Fibroblast of the aortic adventitia (primary cell): ENCODE measurements at regions not wholly inside any gene's neighbourhood (a gene's known extent, or its start where the extent isn't known, plus 50 kb on each side); places are given as distances from the start of the nearest gene placed in this dataset.
A peak's percentile ranks its signal among the peaks of the same experiment; 100 is the strongest.

ENCODE experiments used
- DNase-seq: peaks from one replicate; pipeline ENCODE4 v3.0.0-alpha.2; 2010; ENCODE audit warnings: low read depth
- H3K4me3 ChIP-seq: 2 replicates; pipeline ENCODE4 v1.5.1; 2011; ENCODE audit warnings: low read depth, mild to moderate bottlenecking, control low read depth, low read length, moderate library complexity
- TF ChIP-seq, protein P1 (sequence below): IDR thresholded peaks from 2 replicates; pipeline ENCODE4 v1.5.1; 2011; ENCODE audit warnings: mild to moderate bottlenecking, low read length, control low read depth, inconsistent platforms; ENCODE audit not compliant: insufficient read depth

DNA sequence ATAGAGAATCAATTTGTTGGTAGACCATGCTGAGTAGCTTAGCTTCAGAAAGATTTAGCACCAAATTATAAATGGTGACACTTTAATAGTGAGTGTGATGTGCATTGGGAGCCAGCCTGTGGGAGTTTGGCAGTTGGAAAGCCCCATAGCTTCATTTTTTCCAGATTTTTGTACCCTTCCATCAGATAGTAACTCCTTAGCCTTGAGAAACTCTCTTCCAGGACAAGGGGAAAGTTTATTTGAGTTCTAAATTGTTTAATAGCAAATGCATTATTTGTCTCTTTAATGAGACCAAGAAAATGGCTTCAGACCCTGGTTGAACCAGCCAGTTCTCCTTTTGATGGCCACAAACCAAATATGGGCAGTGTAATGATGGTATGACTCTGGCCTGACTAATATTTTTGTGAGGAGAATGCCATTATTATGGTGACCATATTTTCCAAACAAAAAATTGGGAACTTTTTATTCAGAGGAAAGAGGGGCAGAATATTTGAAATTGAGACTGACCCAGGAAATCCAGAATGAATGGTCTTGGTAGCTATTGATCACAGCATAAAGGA, 49.8 kb downstream of the PLCE1 start:
- no peak for DNase-seq
- H3K4me3 ChIP-seq, result no peak overlapping the region
- TF ChIP-seq, protein P1, sequence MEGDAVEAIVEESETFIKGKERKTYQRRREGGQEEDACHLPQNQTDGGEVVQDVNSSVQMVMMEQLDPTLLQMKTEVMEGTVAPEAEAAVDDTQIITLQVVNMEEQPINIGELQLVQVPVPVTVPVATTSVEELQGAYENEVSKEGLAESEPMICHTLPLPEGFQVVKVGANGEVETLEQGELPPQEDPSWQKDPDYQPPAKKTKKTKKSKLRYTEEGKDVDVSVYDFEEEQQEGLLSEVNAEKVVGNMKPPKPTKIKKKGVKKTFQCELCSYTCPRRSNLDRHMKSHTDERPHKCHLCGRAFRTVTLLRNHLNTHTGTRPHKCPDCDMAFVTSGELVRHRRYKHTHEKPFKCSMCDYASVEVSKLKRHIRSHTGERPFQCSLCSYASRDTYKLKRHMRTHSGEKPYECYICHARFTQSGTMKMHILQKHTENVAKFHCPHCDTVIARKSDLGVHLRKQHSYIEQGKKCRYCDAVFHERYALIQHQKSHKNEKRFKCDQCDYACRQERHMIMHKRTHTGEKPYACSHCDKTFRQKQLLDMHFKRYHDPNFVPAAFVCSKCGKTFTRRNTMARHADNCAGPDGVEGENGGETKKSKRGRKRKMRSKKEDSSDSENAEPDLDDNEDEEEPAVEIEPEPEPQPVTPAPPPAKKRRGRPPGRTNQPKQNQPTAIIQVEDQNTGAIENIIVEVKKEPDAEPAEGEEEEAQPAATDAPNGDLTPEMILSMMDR, result no peak

DNA sequence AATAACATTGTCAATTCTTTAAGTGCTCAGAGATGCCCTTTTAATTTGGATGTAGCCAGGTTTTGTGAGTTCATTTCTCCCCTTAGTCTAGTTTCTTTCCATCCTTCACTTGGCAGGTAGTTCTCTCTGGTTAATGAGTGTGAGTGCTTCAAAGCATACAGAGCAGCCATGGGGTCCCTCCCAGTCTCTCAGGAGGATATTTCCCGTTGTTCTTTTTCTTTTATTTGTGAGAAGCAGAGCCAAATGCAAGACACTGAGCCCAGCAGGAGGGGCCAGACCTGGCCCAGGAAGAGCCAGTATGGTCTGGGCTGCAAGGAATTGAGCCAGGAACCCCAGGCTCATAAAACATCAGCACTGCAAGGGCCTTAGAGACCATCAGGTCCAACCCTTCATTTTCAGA, 52.4 kb downstream of the PLCE1 start:
- TF ChIP-seq, protein P1, result no peak
- DNase-seq, result no peak
- H3K4me3 ChIP-seq, result no peak overlapping the region

DNA sequence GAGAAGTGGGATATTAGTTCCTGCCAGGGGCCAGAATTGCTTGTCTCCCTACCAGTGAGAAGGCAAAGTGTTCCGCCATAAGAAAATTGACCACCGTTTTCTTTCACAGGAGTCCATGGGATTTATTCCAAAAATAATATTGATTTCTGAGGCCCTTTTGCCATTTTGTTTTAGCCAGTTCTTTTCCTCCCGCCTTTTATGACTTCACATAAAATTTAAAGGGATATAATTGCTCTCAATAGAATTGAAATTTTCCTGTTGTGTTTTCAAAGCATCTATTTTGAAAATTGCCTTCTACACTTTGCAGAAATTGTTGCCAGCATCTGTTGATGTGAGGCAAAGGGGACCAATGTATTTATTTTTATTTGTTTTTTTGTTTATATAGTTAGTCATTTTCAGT, 53.6 kb downstream of the PLCE1 start:
- DNase-seq, result no peak
- H3K4me3 ChIP-seq, result no peak overlapping the region
- TF ChIP-seq, protein P1, result no peak

DNA sequence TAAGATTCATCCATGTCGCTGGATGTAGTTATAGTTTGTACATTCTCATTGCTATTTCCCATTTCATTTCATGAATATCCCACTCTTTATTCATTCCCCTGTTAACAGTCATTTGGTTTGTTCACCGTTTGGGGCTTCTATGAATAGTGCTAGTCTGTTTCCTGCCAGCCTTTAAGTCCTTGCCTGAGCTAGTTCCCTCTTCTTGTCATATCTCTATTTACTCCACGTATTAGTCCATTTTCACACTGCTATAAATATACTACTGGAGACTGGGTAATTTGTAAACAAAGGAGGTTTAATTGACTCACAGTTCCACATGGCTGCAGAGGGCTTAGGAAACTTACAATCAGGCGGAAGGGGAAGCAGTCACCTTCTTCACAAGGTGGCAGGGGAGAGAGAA, 56.2 kb downstream of the PLCE1 start:
- no peak overlapping the region for H3K4me3 ChIP-seq
- DNase-seq, result no peak
- TF ChIP-seq, protein P1, result no peak

DNA sequence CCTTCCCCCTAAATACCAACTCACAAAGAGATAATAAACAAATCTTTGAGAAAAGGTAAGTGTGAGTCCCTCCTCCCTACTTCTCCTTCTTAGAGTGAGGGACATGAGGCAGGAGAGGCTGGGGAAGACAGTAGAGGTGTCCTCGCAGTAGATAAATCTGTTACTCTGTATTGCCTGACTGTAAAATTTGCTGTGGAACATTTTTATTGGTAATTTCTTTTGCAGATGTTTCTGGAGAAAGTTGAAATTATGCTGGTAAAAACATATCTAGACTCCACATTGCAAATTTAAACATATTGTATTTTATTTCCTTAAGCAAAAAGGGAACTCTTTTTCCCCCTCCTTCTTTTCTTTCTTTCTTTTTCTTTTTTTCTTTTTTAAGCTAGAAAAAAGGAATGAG, 58.5 kb downstream of the PLCE1 start:
- DNase-seq, result no peak
- TF ChIP-seq, protein P1, result no peak
- no peak overlapping the region for H3K4me3 ChIP-seq

DNA sequence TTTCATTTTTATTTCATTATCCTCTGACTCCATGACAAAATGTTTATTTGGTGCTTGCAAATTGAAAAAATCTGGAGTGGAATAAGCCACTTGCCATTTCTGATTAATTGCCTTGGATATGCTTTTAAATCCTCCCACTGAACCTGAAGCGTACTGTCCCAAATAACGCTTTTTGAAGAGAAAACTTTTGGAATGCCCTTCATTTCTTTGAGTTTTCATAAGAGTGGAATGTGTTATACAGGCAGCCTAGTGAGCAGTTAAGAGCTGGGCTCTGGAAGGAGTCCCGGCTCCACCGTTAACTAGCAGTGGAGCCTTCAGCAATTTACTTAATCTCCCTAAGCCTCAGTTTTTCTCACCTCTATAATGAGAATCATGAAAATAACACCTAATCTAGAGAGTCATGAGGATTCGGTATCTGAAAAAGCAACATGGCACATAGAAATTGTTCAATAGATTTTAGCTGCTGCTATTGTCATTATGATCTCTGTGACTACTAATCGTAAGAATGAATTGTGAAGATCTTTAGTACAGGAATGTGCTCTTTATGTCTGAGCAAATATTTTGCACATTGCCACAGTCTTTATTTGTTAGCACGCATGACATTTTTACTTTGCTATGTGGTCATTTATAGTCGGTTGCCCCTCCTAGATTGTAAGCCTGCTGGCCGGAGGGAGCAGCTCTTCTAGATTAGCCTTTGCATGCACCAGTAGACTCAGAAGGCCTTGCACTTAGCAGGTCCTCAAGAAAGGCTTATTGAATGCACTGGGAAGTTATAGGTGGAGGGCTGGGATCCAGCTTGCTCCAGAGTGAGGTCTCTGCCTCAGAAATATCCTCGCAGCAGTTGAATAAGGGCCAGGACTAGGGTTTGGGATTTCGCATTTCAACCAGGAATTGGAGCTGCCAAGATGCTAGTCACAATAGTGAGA, 59.4 kb downstream of the PLCE1 start:
- TF ChIP-seq, protein P1, result peak; percentile 21
- no peak overlapping the region for H3K4me3 ChIP-seq
- DNase-seq, result peak; percentile 55
